Smooth muscle cell (in vitro differentiated cells): ENCODE measurements at regions not wholly inside any gene's neighbourhood (a gene's known extent, or its start where the extent isn't known, plus 50 kb on each side); places are given as distances from the start of the nearest gene placed in this dataset.

Experiments used
- DNase-seq: peaks from one replicate; lab custom pipeline; 2025; ENCODE audit not compliant: unreplicated experiment; lab: John Stamatoyannopoulos, UW
- H2AFZ ChIP-seq: fragments of 200-600 bp; sonication (generic); 2 replicates; pipeline ENCODE4 v1.6.0; 2016; ENCODE audit warnings: antibody characterized with exemption, low read depth, mild to moderate bottlenecking
- H3F3A ChIP-seq: fragments of 200-600 bp; sonication (generic); 2 replicates; pipeline ENCODE4 v1.6.0; 2017; ENCODE audit warnings: antibody characterized with exemption, low read depth
- H3K27ac ChIP-seq: fragments of 200-600 bp; sonication (generic); 2 replicates; pipeline ENCODE4 v1.5.1; 2016; ENCODE audit warnings: low read depth, mild to moderate bottlenecking
- H3K27me3 ChIP-seq: fragments of 200-600 bp; sonication (generic); 2 replicates; pipeline ENCODE4 v1.6.1; 2016; ENCODE audit warnings: low read depth, mild to moderate bottlenecking
- H3K36me3 ChIP-seq: fragments of 200-600 bp; sonication (generic); 2 replicates; pipeline ENCODE4 v1.5.1; 2016; ENCODE audit warnings: low read depth
- H3K4me1 ChIP-seq: fragments of 200-600 bp; sonication (generic); 2 replicates; pipeline ENCODE4 v1.5.1; 2016; ENCODE audit warnings: low read depth
- H3K4me2 ChIP-seq: fragments of 200-600 bp; sonication (generic); 2 replicates; pipeline ENCODE4 v1.6.0; 2016; ENCODE audit warnings: mild to moderate bottlenecking
- H3K4me3 ChIP-seq: fragments of 200-600 bp; sonication (generic); 2 replicates; pipeline ENCODE4 v1.5.1; 2016; ENCODE audit warnings: mild to moderate bottlenecking
- H3K79me2 ChIP-seq: fragments of 200-600 bp; sonication (generic); 2 replicates; pipeline ENCODE4 v1.6.0; 2016; ENCODE audit warnings: low read depth, mild to moderate bottlenecking
- H3K9ac ChIP-seq: fragments of 200-600 bp; sonication (generic); 2 replicates; pipeline ENCODE4 v1.6.0; 2016; ENCODE audit warnings: low read depth
- H3K9me3 ChIP-seq: fragments of 200-600 bp; sonication (generic); replicated peaks from 2 replicates; pipeline ENCODE4 v1.5.1; 2016; ENCODE audit warnings: low read depth
- H4K20me1 ChIP-seq: fragments of 200-600 bp; sonication (generic); 2 replicates; pipeline ENCODE4 v1.6.0; 2016; ENCODE audit warnings: low read depth
- CTCF ChIP-seq: fragments of 200-600 bp; sonication (generic); IDR thresholded peaks from 2 replicates; pipeline ENCODE4 v1.5.1; 2017; ENCODE audit warnings: borderline replicate concordance, mild to moderate bottlenecking, antibody characterized with exemption; ENCODE audit not compliant: insufficient read depth, poor library complexity, severe bottlenecking
- WGBS: methylation state at CpG from one replicate; pipeline ENCODE4 v1.1.7; 2016; ENCODE audit warnings: low lambda C conversion rate; 5-methylcytosine and 5-hydroxymethylcytosine counted together

GRCh38 chr18:61183798-61184197 is 149.4 kb upstream of the CDH20 start:
- H3F3A ChIP-seq = no peaks in the 10 kb centered on the region
- H3K27ac ChIP-seq = no peak overlapping the region
- no peak for TF ChIP-seq CTCF
- H3K9ac ChIP-seq = no peak overlapping the region
- H3K4me3 ChIP-seq = no peak overlapping the region
- H3K9me3 ChIP-seq = no peaks in the 10 kb centered on the region
- no peaks in the 10 kb centered on the region for H3K36me3 ChIP-seq
- no peaks in the 10 kb centered on the region for H3K4me1 ChIP-seq
- H4K20me1 ChIP-seq = no peaks in the 10 kb centered on the region
- H3K27me3 ChIP-seq = no peaks in the 10 kb centered on the region
- no peak overlapping the region for H2AFZ ChIP-seq
- no peak for DNase-seq
- no peak overlapping the region for H3K4me2 ChIP-seq
- no peaks in the 10 kb centered on the region for H3K79me2 ChIP-seq

GRCh38 chr18:61187971-61188370 is 145.3 kb upstream of the CDH20 start:
- H3K4me2 ChIP-seq = no peak overlapping the region
- H3K79me2 ChIP-seq = no peaks in the 10 kb centered on the region
- H3K27me3 ChIP-seq = no peaks in the 10 kb centered on the region
- H3K4me1 ChIP-seq = no peaks in the 10 kb centered on the region
- H3K9me3 ChIP-seq = no peaks in the 10 kb centered on the region
- TF ChIP-seq CTCF = no peak
- H3K9ac ChIP-seq = no peak overlapping the region
- no peak for DNase-seq
- no peak overlapping the region for H2AFZ ChIP-seq
- WGBS = 91% methylated on average over 3 of the region's 3 CpGs
- no peaks in the 10 kb centered on the region for H3F3A ChIP-seq
- no peak overlapping the region for H3K27ac ChIP-seq
- no peak overlapping the region for H3K4me3 ChIP-seq
- no peaks in the 10 kb centered on the region for H3K36me3 ChIP-seq
- no peaks in the 10 kb centered on the region for H4K20me1 ChIP-seq

GRCh38 chr18:61189376-61189775 is 143.9 kb upstream of the CDH20 start:
- no peak overlapping the region for H2AFZ ChIP-seq
- H3K27me3 ChIP-seq = no peaks in the 10 kb centered on the region
- H3K4me1 ChIP-seq = no peaks in the 10 kb centered on the region
- DNase-seq = no peak
- no peak overlapping the region for H3K4me2 ChIP-seq
- H3K4me3 ChIP-seq = no peak overlapping the region
- no peaks in the 10 kb centered on the region for H4K20me1 ChIP-seq
- H3K36me3 ChIP-seq = no peaks in the 10 kb centered on the region
- TF ChIP-seq CTCF = no peak
- H3K27ac ChIP-seq = no peak overlapping the region
- no peaks in the 10 kb centered on the region for H3K79me2 ChIP-seq
- no peaks in the 10 kb centered on the region for H3K9me3 ChIP-seq
- H3K9ac ChIP-seq = no peak overlapping the region
- WGBS = 87% methylated on average over 3 of the region's 3 CpGs
- no peaks in the 10 kb centered on the region for H3F3A ChIP-seq

GRCh38 chr18:61194726-61195125 is 138.5 kb upstream of the CDH20 start:
- no peak overlapping the region for H3K9ac ChIP-seq
- H3F3A ChIP-seq = no peaks in the 10 kb centered on the region
- no peak overlapping the region for H3K27ac ChIP-seq
- H3K27me3 ChIP-seq = no peaks in the 10 kb centered on the region
- H2AFZ ChIP-seq = no peak overlapping the region
- DNase-seq = no peak
- H3K4me2 ChIP-seq = no peak overlapping the region
- 76% methylated on average over 4 of the region's 4 CpGs for WGBS
- no peak for TF ChIP-seq CTCF
- no peaks in the 10 kb centered on the region for H3K9me3 ChIP-seq
- no peaks in the 10 kb centered on the region for H4K20me1 ChIP-seq
- no peaks in the 10 kb centered on the region for H3K79me2 ChIP-seq
- no peaks in the 10 kb centered on the region for H3K36me3 ChIP-seq
- H3K4me1 ChIP-seq = no peaks in the 10 kb centered on the region
- no peak overlapping the region for H3K4me3 ChIP-seq
